ENCODE measurements at regions not wholly inside any gene's neighbourhood (a gene's known extent, or its start where the extent isn't known, plus 50 kb on each side); places are given as distances from the start of the nearest gene placed in this dataset.
"Not testable (repeated sequence)": the region's sequence is repeated elsewhere in the genome, so short reads cannot be mapped to it uniquely, and the experiment has no call there.

GRCh38 chr16:29199626-29200025, 206.9 kb downstream of the NPIPB11 start:
- DNase-seq (ENCODE audit: low spot score): not testable (repeated sequence)

GRCh38 chr16:29198731-29199521, 207.6 kb downstream of the NPIPB11 start:
- no peak for DNase-seq (ENCODE audit: low spot score)

- no peak for DNase-seq (ENCODE audit: low spot score)
Measured at GRCh38 chr16:29198231-29198630, 208.3 kb downstream of the NPIPB11 start.

GRCh38 chr16:29197494-29198100, 208.9 kb downstream of the NPIPB11 start:
- DNase-seq (ENCODE audit: low spot score): not testable (repeated sequence)

GRCh38 chr16:29196746-29197145, 209.8 kb downstream of the NPIPB11 start:
- not testable (repeated sequence) for DNase-seq (ENCODE audit: low spot score)

- not testable (repeated sequence) for DNase-seq (ENCODE audit: low spot score)
Measured at GRCh38 chr16:29195116-29195872, 210.4 kb downstream of the LAT start.

GRCh38 chr16:29194185-29194844, 209.5 kb downstream of the LAT start:
- DNase-seq (ENCODE audit: low spot score): not testable (repeated sequence)

GRCh38 chr16:29193634-29194033, 208.8 kb downstream of the LAT start:
- not testable (repeated sequence) for DNase-seq (ENCODE audit: low spot score)

- DNase-seq (ENCODE audit: low spot score): not testable (repeated sequence)
Measured at GRCh38 chr16:29193248-29193574, 208.4 kb downstream of the LAT start.

GRCh38 chr16:29192329-29193247, 207.7 kb downstream of the LAT start:
- no peak for DNase-seq (ENCODE audit: low spot score)

GRCh38 chr16:29191636-29192180, 206.9 kb downstream of the LAT start:
- DNase-seq (ENCODE audit: low spot score): not testable (repeated sequence)

- DNase-seq (ENCODE audit: low spot score): not testable (repeated sequence)
Measured at GRCh38 chr16:29190553-29191431, 205.9 kb downstream of the LAT start.

- not testable (repeated sequence) for DNase-seq (ENCODE audit: low spot score)
Measured at GRCh38 chr16:29188806-29189205, 204.0 kb downstream of the LAT start.

- not testable (repeated sequence) for DNase-seq (ENCODE audit: low spot score)
Measured at GRCh38 chr16:29186306-29187220, 201.7 kb downstream of the LAT start.

GRCh38 chr16:29185872-29186271, 201.0 kb downstream of the LAT start:
- DNase-seq (ENCODE audit: low spot score): not testable (repeated sequence)

- DNase-seq (ENCODE audit: low spot score): not testable (repeated sequence)
Measured at GRCh38 chr16:29184738-29185438, 200.0 kb downstream of the LAT start.

- not testable (repeated sequence) for DNase-seq (ENCODE audit: low spot score)
Measured at GRCh38 chr16:29182940-29183868, 198.4 kb downstream of the LAT start.

Measured in globus pallidus (tissue), 1 donor.